BE2C (cell line): ENCODE measurements at regions not wholly inside any gene's neighbourhood (a gene's known extent, or its start where the extent isn't known, plus 50 kb on each side); places are given as distances from the start of the nearest gene placed in this dataset.

ENCODE experiments used
- DNase-seq: peaks from one replicate; pipeline ENCODE4 v3.0.0-alpha.2; 2020
- H3K27me3 ChIP-seq: fragments of 250-450 bp; sonication (Bioruptor Pico); 2 replicates; pipeline ENCODE4 v1.5.1; 2020; ENCODE audit warnings: mild to moderate bottlenecking
- H3K36me3 ChIP-seq: fragments of 250-450 bp; sonication (Bioruptor Pico); 2 replicates; pipeline ENCODE4 v1.5.1; 2020; ENCODE audit warnings: mild to moderate bottlenecking
- H3K4me1 ChIP-seq: fragments of 250-450 bp; sonication (Bioruptor Pico); 2 replicates; pipeline ENCODE4 v1.5.1; 2020
- H3K4me3 ChIP-seq: 2 replicates; pipeline ENCODE4 v1.5.1; 2011; ENCODE audit warnings: low read depth, low read length
- H3K9me3 ChIP-seq: fragments of 250-450 bp; sonication (Bioruptor Pico); 2 replicates; pipeline ENCODE4 v1.5.1; 2020
- CTCF ChIP-seq: IDR thresholded peaks from 2 replicates; pipeline ENCODE4 v1.5.1; 2012; ENCODE audit warnings: mild to moderate bottlenecking, low read depth, low read length

GRCh38 chr17:69978056-69978646 is 96.9 kb upstream of the KCNJ16 start:
- H3K4me1 ChIP-seq, result no peaks in the 10 kb centered on the region
- H3K36me3 ChIP-seq, result no peaks in the 10 kb centered on the region
- no peak for TF ChIP-seq CTCF
- H3K27me3 ChIP-seq, result no peaks in the 10 kb centered on the region
- DNase-seq, result no peak
- no peaks in the 10 kb centered on the region for H3K9me3 ChIP-seq
- no peak overlapping the region for H3K4me3 ChIP-seq

GRCh38 chr17:69981441-69981840 is 93.6 kb upstream of the KCNJ16 start:
- Histone ChIP-seq H3K9me3 (no peaks in the 10 kb centered on the region), H3K4me3 (no peak overlapping the region), H3K4me1 (no peaks in the 10 kb centered on the region), H3K36me3 (no peaks in the 10 kb centered on the region), H3K27me3 (no peaks in the 10 kb centered on the region)
- no peak for TF ChIP-seq CTCF
- DNase-seq, result no peak

- H3K4me1 ChIP-seq, result no peaks in the 10 kb centered on the region
- no peak overlapping the region for H3K4me3 ChIP-seq
- no peaks in the 10 kb centered on the region for H3K36me3 ChIP-seq
- no peak for TF ChIP-seq CTCF
- H3K9me3 ChIP-seq, result no peaks in the 10 kb centered on the region
- H3K27me3 ChIP-seq, result no peaks in the 10 kb centered on the region
- DNase-seq, result no peak
Measured at GRCh38 chr17:69995476-69995875, 79.5 kb upstream of the KCNJ16 start.

GRCh38 chr17:69997332-69997731 is 77.7 kb upstream of the KCNJ16 start:
- Histone ChIP-seq H3K27me3 (no peaks in the 10 kb centered on the region), H3K4me3 (no peak overlapping the region), H3K36me3 (no peaks in the 10 kb centered on the region), H3K9me3 (no peaks in the 10 kb centered on the region), H3K4me1 (no peaks in the 10 kb centered on the region)
- TF ChIP-seq CTCF, result no peak
- no peak for DNase-seq

GRCh38 chr17:69999253-69999652 is 75.8 kb upstream of the KCNJ16 start:
- H3K4me1 ChIP-seq, result no peaks in the 10 kb centered on the region
- no peak for TF ChIP-seq CTCF
- DNase-seq, result no peak
- H3K9me3 ChIP-seq, result no peaks in the 10 kb centered on the region
- no peak overlapping the region for H3K4me3 ChIP-seq
- no peaks in the 10 kb centered on the region for H3K36me3 ChIP-seq
- no peaks in the 10 kb centered on the region for H3K27me3 ChIP-seq

- Histone ChIP-seq H3K9me3 (no peaks in the 10 kb centered on the region), H3K4me1 (no peaks in the 10 kb centered on the region), H3K36me3 (no peaks in the 10 kb centered on the region), H3K27me3 (no peaks in the 10 kb centered on the region), H3K4me3 (no peak overlapping the region)
- no peak for DNase-seq
- no peak for TF ChIP-seq CTCF
Measured at GRCh38 chr17:70006159-70006558, 68.9 kb upstream of the KCNJ16 start.
